Liver (tissue), 8 donors: ENCODE measurements at regions not wholly inside any gene's neighbourhood (a gene's known extent, or its start where the extent isn't known, plus 50 kb on each side); places are given as distances from the start of the nearest gene placed in this dataset.

Experiments used
- DNase-seq: peaks from one replicate; pipeline ENCODE4 v3.0.0-alpha.2; 2017; ENCODE audit warnings: low spot score
- H3K27ac ChIP-seq, 2 donors: one replicate each; pipeline ENCODE4 v1.7.0; 2013; ENCODE audit warnings: inconsistent platforms in 2 of 2, low read length in 2 of 2, control low read depth in 1 of 2, low read depth in 1 of 2, mild to moderate bottlenecking in 1 of 2
- H3K27me3 ChIP-seq, 4 donors: one replicate each; pipeline versions ENCODE4 v1.6.1 to v1.7.0; 2013; ENCODE audit warnings: low read length in 3 of 4, inconsistent platforms in 1 of 4, mild to moderate bottlenecking in 1 of 4, moderate library complexity in 1 of 4; ENCODE audit not compliant: control insufficient read depth in 4 of 4, insufficient read depth in 4 of 4
- H3K36me3 ChIP-seq, 4 donors: one replicate each; pipeline versions ENCODE4 v1.6.1 to v1.7.0; 2013; ENCODE audit warnings: low read length in 3 of 4, mild to moderate bottlenecking in 3 of 4, low read depth in 1 of 4, moderate library complexity in 1 of 4; ENCODE audit not compliant: control insufficient read depth in 4 of 4, insufficient read depth in 3 of 4
- H3K4me1 ChIP-seq, 4 donors: one replicate each; pipeline versions ENCODE4 v1.6.1 to v1.7.0; 2013; ENCODE audit warnings: low read length in 3 of 4, mild to moderate bottlenecking in 3 of 4, moderate library complexity in 1 of 4; ENCODE audit not compliant: control insufficient read depth in 4 of 4, insufficient read depth in 4 of 4
- H3K4me3 ChIP-seq, 3 donors: one replicate each; pipeline versions ENCODE4 v1.6.1 to v1.7.0; 2013; ENCODE audit warnings: low read length in 3 of 3, control low read depth in 1 of 3, low read depth in 1 of 3, mild to moderate bottlenecking in 1 of 3
- H3K9ac ChIP-seq, 2 donors: one replicate each; pipeline ENCODE4 v1.7.0; 2013; ENCODE audit warnings: low read length in 2 of 2, mild to moderate bottlenecking in 2 of 2, moderate library complexity in 2 of 2, control low read depth in 1 of 2, low read depth in 1 of 2
- H3K9me3 ChIP-seq, 4 donors: one replicate each; pipeline versions ENCODE4 v1.6.1 to v1.7.0; 2013; ENCODE audit warnings: low read length in 3 of 4; ENCODE audit not compliant: control insufficient read depth in 4 of 4
- EGR1 ChIP-seq, 2 donors: IDR thresholded peaks; 2 replicates each; pipeline ENCODE4 v1.6.1; 2016 to 2018; ENCODE audit warnings: antibody characterized with exemption in 2 of 2, low read depth in 2 of 2
- FOXA1 ChIP-seq: IDR thresholded peaks from 2 replicates; pipeline ENCODE4 v1.6.1; 2016; ENCODE audit warnings: antibody characterized with exemption
- GABPA ChIP-seq, 2 donors: IDR thresholded peaks in 1 of 2; conservative IDR thresholded peaks in 1 of 2; 2 replicates each; pipeline ENCODE4 v1.6.1; 2016; ENCODE audit warnings: antibody characterized with exemption in 2 of 2, mild to moderate bottlenecking in 1 of 2, moderate library complexity in 1 of 2
- HNF4A ChIP-seq, 2 donors: conservative IDR thresholded peaks; 2 replicates each; pipeline ENCODE4 v1.6.1; 2016; ENCODE audit warnings: antibody characterized with exemption in 2 of 2, mild to moderate bottlenecking in 2 of 2
- HNF4G ChIP-seq: IDR thresholded peaks from 2 replicates; pipeline ENCODE4 v1.6.1; 2016; ENCODE audit warnings: antibody characterized with exemption
- JUND ChIP-seq, 2 donors: IDR thresholded peaks; 2 replicates each; pipeline ENCODE4 v1.6.1; 2016; ENCODE audit warnings: antibody characterized with exemption in 2 of 2
- NR2F2 ChIP-seq: IDR thresholded peaks from 2 replicates; pipeline ENCODE4 v1.6.1; 2016; ENCODE audit warnings: antibody characterized with exemption
- RAD21 ChIP-seq, 2 donors: IDR thresholded peaks; 2 replicates each; pipeline ENCODE4 v1.6.1; 2016; ENCODE audit warnings: antibody characterized with exemption in 2 of 2, mild to moderate bottlenecking in 2 of 2
- SP1 ChIP-seq: IDR thresholded peaks from 2 replicates; pipeline ENCODE4 v1.6.1; 2018; ENCODE audit warnings: antibody characterized with exemption, mild to moderate bottlenecking
- TAF1 ChIP-seq: conservative IDR thresholded peaks from 2 replicates; pipeline ENCODE4 v1.6.1; 2016; ENCODE audit warnings: antibody characterized with exemption, mild to moderate bottlenecking
- YY1 ChIP-seq: IDR thresholded peaks from 2 replicates; pipeline ENCODE4 v1.6.1; 2016; ENCODE audit warnings: antibody characterized with exemption, mild to moderate bottlenecking
- WGBS: extraction: QIAGEN DNeasy Blood & Tissue Kit; methylation state at CpG from one replicate; pipeline ENCODE4 v1.1.7; 2013; 5-methylcytosine and 5-hydroxymethylcytosine counted together
- TF ChIP-seq, protein P1 (sequence below): fragments of 150-350 bp; IDR thresholded peaks from 2 replicates; pipeline ENCODE4 v1.5.1; 2017; ENCODE audit warnings: improper control_type of control experiment, low read depth, low read length; ENCODE audit not compliant: missing input control
- TF ChIP-seq, protein P2 (sequence below): IDR thresholded peaks from 2 replicates; pipeline ENCODE4 v1.6.1; 2016; ENCODE audit warnings: antibody characterized with exemption
- TF ChIP-seq, protein P3 (sequence below): IDR thresholded peaks from 2 replicates; pipeline ENCODE4 v1.6.1; 2016; ENCODE audit warnings: antibody characterized with exemption
- TF ChIP-seq, protein P4 (sequence below): IDR thresholded peaks from 2 replicates; pipeline ENCODE4 v1.6.1; 2016; ENCODE audit warnings: antibody characterized with exemption
- TF ChIP-seq, protein P5 (sequence below): IDR thresholded peaks from 2 replicates; pipeline ENCODE4 v1.6.1; 2016; ENCODE audit warnings: antibody characterized with exemption, mild to moderate bottlenecking
- donor health status: healthy.
- donor health status: healthy.
- donor health status: healthy.
- donor health status: healthy.
- donor health status: healthy.

DNA sequence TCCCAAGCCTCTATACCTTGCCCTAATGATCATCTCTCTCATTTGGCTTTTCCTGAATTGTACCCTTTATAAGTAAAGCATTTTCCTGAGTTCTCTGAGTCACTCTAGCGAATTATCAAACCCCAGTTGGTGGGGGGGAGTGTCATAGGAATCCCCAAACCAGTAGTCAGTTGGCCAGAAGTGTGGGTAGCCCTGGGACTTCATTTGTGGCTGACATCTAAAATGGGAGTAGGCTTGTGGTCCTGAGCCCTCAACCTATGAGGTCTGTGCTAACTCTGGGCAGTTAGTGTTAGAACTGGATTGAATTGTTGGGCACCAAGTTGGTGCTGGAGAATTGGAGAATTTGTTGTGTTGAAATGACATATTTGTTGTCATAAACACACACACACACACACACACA, 91.3 kb downstream of the BBS10 start:
- Histone ChIP-seq H3K9me3 (no peaks in the 10 kb centered on the region), H3K27ac (no peak overlapping the region), H3K36me3 (no peaks in the 10 kb centered on the region), H3K4me1 (peaks cover 0 to under 1% (median 0%) of the 10 kb centered on the region in 4 donors), H3K9ac (no peak overlapping the region), H3K4me3 (no peak overlapping the region), H3K27me3 (no peaks in the 10 kb centered on the region)
- no peak for DNase-seq
- WGBS, result 92% methylated on average over 1 of the region's 1 CpG
- TF ChIP-seq YY1 (no peak), RAD21 (IDR thresholded peaks at IDR 0.05) (no peak), HNF4G (no peak), TAF1 (no peak), HNF4A (conservative IDR thresholded peaks at IDR 0.05) (no peak), GABPA (IDR thresholded peaks at IDR 0.05 in 1 of 2, conservative IDR thresholded peaks at IDR 0.05 in 1 of 2) (no peak), SP1 (no peak), NR2F2 (no peak), FOXA1 (no peak)
- TF ChIP-seq, protein P1, sequence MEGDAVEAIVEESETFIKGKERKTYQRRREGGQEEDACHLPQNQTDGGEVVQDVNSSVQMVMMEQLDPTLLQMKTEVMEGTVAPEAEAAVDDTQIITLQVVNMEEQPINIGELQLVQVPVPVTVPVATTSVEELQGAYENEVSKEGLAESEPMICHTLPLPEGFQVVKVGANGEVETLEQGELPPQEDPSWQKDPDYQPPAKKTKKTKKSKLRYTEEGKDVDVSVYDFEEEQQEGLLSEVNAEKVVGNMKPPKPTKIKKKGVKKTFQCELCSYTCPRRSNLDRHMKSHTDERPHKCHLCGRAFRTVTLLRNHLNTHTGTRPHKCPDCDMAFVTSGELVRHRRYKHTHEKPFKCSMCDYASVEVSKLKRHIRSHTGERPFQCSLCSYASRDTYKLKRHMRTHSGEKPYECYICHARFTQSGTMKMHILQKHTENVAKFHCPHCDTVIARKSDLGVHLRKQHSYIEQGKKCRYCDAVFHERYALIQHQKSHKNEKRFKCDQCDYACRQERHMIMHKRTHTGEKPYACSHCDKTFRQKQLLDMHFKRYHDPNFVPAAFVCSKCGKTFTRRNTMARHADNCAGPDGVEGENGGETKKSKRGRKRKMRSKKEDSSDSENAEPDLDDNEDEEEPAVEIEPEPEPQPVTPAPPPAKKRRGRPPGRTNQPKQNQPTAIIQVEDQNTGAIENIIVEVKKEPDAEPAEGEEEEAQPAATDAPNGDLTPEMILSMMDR, result no peak
- TF ChIP-seq, protein P2, sequence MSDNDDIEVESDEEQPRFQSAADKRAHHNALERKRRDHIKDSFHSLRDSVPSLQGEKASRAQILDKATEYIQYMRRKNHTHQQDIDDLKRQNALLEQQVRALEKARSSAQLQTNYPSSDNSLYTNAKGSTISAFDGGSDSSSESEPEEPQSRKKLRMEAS, result no peak
- TF ChIP-seq, protein P3, sequence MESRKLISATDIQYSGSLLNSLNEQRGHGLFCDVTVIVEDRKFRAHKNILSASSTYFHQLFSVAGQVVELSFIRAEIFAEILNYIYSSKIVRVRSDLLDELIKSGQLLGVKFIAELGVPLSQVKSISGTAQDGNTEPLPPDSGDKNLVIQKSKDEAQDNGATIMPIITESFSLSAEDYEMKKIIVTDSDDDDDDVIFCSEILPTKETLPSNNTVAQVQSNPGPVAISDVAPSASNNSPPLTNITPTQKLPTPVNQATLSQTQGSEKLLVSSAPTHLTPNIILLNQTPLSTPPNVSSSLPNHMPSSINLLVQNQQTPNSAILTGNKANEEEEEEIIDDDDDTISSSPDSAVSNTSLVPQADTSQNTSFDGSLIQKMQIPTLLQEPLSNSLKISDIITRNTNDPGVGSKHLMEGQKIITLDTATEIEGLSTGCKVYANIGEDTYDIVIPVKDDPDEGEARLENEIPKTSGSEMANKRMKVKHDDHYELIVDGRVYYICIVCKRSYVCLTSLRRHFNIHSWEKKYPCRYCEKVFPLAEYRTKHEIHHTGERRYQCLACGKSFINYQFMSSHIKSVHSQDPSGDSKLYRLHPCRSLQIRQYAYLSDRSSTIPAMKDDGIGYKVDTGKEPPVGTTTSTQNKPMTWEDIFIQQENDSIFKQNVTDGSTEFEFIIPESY, result no peak
- TF ChIP-seq, protein P4, sequence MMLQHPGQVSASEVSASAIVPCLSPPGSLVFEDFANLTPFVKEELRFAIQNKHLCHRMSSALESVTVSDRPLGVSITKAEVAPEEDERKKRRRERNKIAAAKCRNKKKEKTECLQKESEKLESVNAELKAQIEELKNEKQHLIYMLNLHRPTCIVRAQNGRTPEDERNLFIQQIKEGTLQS, result no peak

DNA sequence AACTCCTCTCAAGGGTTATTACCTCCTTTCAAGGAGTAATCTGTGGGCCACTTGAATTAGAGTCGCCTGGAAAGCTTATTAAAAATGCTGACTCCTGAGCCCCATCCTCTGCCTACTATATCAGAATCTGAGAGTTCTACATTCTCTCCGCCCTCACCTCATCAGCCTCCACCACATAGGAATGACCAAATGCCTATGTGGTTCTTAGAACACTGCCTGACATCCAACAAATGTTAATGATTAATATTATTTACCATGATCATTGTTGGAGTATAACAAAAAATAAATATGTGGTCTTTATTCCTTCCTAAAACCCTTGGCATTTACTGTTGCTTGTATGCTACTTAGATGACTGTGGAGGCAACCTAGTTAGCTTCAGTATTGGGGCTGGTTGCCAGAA, 91.9 kb downstream of the BBS10 start:
- Histone ChIP-seq H3K27ac (no peak overlapping the region), H3K9me3 (no peaks in the 10 kb centered on the region), H3K27me3 (no peaks in the 10 kb centered on the region), H3K9ac (no peak overlapping the region), H3K4me3 (no peak overlapping the region), H3K36me3 (no peaks in the 10 kb centered on the region), H3K4me1 (peaks cover 0 to 4% (median 0%) of the 10 kb centered on the region in 4 donors)
- no peak for TF ChIP-seq RAD21 (IDR thresholded peaks at IDR 0.05)
- TF ChIP-seq HNF4G, result no peak
- TF ChIP-seq EGR1 (IDR thresholded peaks at IDR 0.05; ENCODE audit: low read depth in 2 of 2), result no peak
- no peak for TF ChIP-seq SP1
- TF ChIP-seq JUND (IDR thresholded peaks at IDR 0.05), result no peak
- TF ChIP-seq, protein P5, sequence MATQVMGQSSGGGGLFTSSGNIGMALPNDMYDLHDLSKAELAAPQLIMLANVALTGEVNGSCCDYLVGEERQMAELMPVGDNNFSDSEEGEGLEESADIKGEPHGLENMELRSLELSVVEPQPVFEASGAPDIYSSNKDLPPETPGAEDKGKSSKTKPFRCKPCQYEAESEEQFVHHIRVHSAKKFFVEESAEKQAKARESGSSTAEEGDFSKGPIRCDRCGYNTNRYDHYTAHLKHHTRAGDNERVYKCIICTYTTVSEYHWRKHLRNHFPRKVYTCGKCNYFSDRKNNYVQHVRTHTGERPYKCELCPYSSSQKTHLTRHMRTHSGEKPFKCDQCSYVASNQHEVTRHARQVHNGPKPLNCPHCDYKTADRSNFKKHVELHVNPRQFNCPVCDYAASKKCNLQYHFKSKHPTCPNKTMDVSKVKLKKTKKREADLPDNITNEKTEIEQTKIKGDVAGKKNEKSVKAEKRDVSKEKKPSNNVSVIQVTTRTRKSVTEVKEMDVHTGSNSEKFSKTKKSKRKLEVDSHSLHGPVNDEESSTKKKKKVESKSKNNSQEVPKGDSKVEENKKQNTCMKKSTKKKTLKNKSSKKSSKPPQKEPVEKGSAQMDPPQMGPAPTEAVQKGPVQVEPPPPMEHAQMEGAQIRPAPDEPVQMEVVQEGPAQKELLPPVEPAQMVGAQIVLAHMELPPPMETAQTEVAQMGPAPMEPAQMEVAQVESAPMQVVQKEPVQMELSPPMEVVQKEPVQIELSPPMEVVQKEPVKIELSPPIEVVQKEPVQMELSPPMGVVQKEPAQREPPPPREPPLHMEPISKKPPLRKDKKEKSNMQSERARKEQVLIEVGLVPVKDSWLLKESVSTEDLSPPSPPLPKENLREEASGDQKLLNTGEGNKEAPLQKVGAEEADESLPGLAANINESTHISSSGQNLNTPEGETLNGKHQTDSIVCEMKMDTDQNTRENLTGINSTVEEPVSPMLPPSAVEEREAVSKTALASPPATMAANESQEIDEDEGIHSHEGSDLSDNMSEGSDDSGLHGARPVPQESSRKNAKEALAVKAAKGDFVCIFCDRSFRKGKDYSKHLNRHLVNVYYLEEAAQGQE, result no peak
- TF ChIP-seq, protein P4, result no peak
- TF ChIP-seq, protein P2, result no peak
- DNase-seq, result no peak
- WGBS, result 88% methylated on average over 2 of the region's 2 CpGs
